ENCODE measurements at regions not wholly inside any gene's neighbourhood (a gene's known extent, or its start where the extent isn't known, plus 50 kb on each side); places are given as distances from the start of the nearest gene placed in this dataset.

- Histone ChIP-seq H3K4me1 (ENCODE audit: insufficient read depth) (no peaks in the 10 kb centered on the region), H4K20me1 (ENCODE audit: insufficient read depth) (no peaks in the 10 kb centered on the region), H2AFZ (no peak overlapping the region), H3K79me2 (ENCODE audit: insufficient read depth) (no peaks in the 10 kb centered on the region), H3K27ac (no peak overlapping the region), H3K36me3 (ENCODE audit: low read depth) (no peaks in the 10 kb centered on the region), H3K27me3 (replicated peaks; ENCODE audit: insufficient read depth) (no peaks in the 10 kb centered on the region; the same call in none of the 2 replicates), H3K4me2 (ENCODE audit: unreplicated experiment) (no peak overlapping the region), H3K9ac (no peak overlapping the region), H3K9me2 (ENCODE audit: insufficient read depth) (no peaks in the 10 kb centered on the region), H3K4me3 (no peak overlapping the region), H3K9me3 (ENCODE audit: low read depth) (no peaks in the 10 kb centered on the region), H3F3A (ENCODE audit: insufficient read depth) (no peaks in the 10 kb centered on the region)
- in situ Hi-C loops (cut with MboI) = no loop called here
- no peak for DNase-seq
- 0 to 8% methylated on average over 1 of the region's 1 CpG for WGBS, 2 experiments (ENCODE audit: low coverage in 1 of 2, low lambda C conversion rate in 2 of 2, missing lambda C conversion rate in 2 of 2)
- TF ChIP-seq EZH2 (IDR thresholded peaks at IDR 0.05; ENCODE audit: insufficient read depth, poor library complexity, severe bottlenecking) (no peak), EZH2phosphoT487 (IDR thresholded peaks at IDR 0.05; ENCODE audit: insufficient read depth, low read depth) (no peak)
These were observed 178.4 kb upstream of the PARP11 start for GRCh38 chr12:4051596-4051995.

GRCh38 chr12:4050340-4050739, 177.1 kb upstream of the PARP11 start:
- no peak overlapping the region for H3K4me3 ChIP-seq
- H3K9me2 ChIP-seq (ENCODE audit: insufficient read depth) = no peaks in the 10 kb centered on the region
- WGBS, 2 experiments (ENCODE audit: low coverage in 1 of 2, low lambda C conversion rate in 2 of 2, missing lambda C conversion rate in 2 of 2) = 45 to 53% methylated on average over 3 of the region's 3 CpGs
- H3K4me1 ChIP-seq (ENCODE audit: insufficient read depth) = no peaks in the 10 kb centered on the region
- H3K79me2 ChIP-seq (ENCODE audit: insufficient read depth) = no peaks in the 10 kb centered on the region
- H2AFZ ChIP-seq = no peak overlapping the region
- H3F3A ChIP-seq (ENCODE audit: insufficient read depth) = no peaks in the 10 kb centered on the region
- in situ Hi-C loops (cut with MboI) = no loop called here
- H4K20me1 ChIP-seq (ENCODE audit: insufficient read depth) = no peaks in the 10 kb centered on the region
- no peak overlapping the region for H3K9ac ChIP-seq
- DNase-seq = no peak
- TF ChIP-seq EZH2phosphoT487 (IDR thresholded peaks at IDR 0.05; ENCODE audit: insufficient read depth, low read depth) (no peak), EZH2 (IDR thresholded peaks at IDR 0.05; ENCODE audit: insufficient read depth, poor library complexity, severe bottlenecking) (no peak)
- H3K4me2 ChIP-seq (ENCODE audit: unreplicated experiment) = no peak overlapping the region
- no peaks in the 10 kb centered on the region for H3K36me3 ChIP-seq (ENCODE audit: low read depth)
- H3K27me3 ChIP-seq (replicated peaks; ENCODE audit: insufficient read depth) = no peaks in the 10 kb centered on the region; the same call in none of the 2 replicates
- H3K27ac ChIP-seq = no peak overlapping the region
- no peaks in the 10 kb centered on the region for H3K9me3 ChIP-seq (ENCODE audit: low read depth)

- Histone ChIP-seq H3K4me1 (ENCODE audit: insufficient read depth) (no peaks in the 10 kb centered on the region), H3F3A (ENCODE audit: insufficient read depth) (no peaks in the 10 kb centered on the region), H3K27ac (no peak overlapping the region), H3K9me3 (ENCODE audit: low read depth) (no peaks in the 10 kb centered on the region), H4K20me1 (ENCODE audit: insufficient read depth) (no peaks in the 10 kb centered on the region), H3K79me2 (ENCODE audit: insufficient read depth) (no peaks in the 10 kb centered on the region), H3K36me3 (ENCODE audit: low read depth) (no peaks in the 10 kb centered on the region), H2AFZ (no peak overlapping the region), H3K9me2 (ENCODE audit: insufficient read depth) (no peaks in the 10 kb centered on the region), H3K9ac (no peak overlapping the region), H3K27me3 (replicated peaks; ENCODE audit: insufficient read depth) (peaks cover under 1% of the 10 kb centered on the region), H3K4me2 (ENCODE audit: unreplicated experiment) (no peak overlapping the region), H3K4me3 (no peak overlapping the region)
- no peak for DNase-seq
- no peak for TF ChIP-seq EZH2phosphoT487 (IDR thresholded peaks at IDR 0.05; ENCODE audit: insufficient read depth, low read depth)
- TF ChIP-seq EZH2 (IDR thresholded peaks at IDR 0.05; ENCODE audit: insufficient read depth, poor library complexity, severe bottlenecking) = no peak
- WGBS, 2 experiments (ENCODE audit: low coverage in 1 of 2, low lambda C conversion rate in 2 of 2, missing lambda C conversion rate in 2 of 2) = 24 to 26% methylated on average over 9 of the region's 9 CpGs
- in situ Hi-C loops (cut with MboI) = loop anchor here (10.0 kb wide), 1 partner anchor 155 kb away; no protein-coding TSS in a partner anchor
These were observed 176.3 kb upstream of the PARP11 start for GRCh38 chr12:4049298-4050080.

- WGBS, 2 experiments (ENCODE audit: low coverage in 1 of 2, low lambda C conversion rate in 2 of 2, missing lambda C conversion rate in 2 of 2) = 31 to 36% methylated on average over 7 of the region's 7 CpGs
- H3K27me3 ChIP-seq (replicated peaks; ENCODE audit: insufficient read depth) = peaks cover 3% of the 10 kb centered on the region
- no peaks in the 10 kb centered on the region for H3F3A ChIP-seq (ENCODE audit: insufficient read depth)
- no peaks in the 10 kb centered on the region for H3K79me2 ChIP-seq (ENCODE audit: insufficient read depth)
- in situ Hi-C loops (cut with MboI) = loop anchor here (10.0 kb wide), 1 partner anchor 153 kb away; no protein-coding TSS in a partner anchor
- no peak overlapping the region for H3K4me2 ChIP-seq (ENCODE audit: unreplicated experiment)
- no peaks in the 10 kb centered on the region for H3K36me3 ChIP-seq (ENCODE audit: low read depth)
- H3K27ac ChIP-seq = no peak overlapping the region
- no peak overlapping the region for H2AFZ ChIP-seq
- H3K9me3 ChIP-seq (ENCODE audit: low read depth) = no peaks in the 10 kb centered on the region
- no peak overlapping the region for H3K4me3 ChIP-seq
- H4K20me1 ChIP-seq (ENCODE audit: insufficient read depth) = no peaks in the 10 kb centered on the region
- H3K9me2 ChIP-seq (ENCODE audit: insufficient read depth) = no peaks in the 10 kb centered on the region
- H3K4me1 ChIP-seq (ENCODE audit: insufficient read depth) = no peaks in the 10 kb centered on the region
- TF ChIP-seq EZH2phosphoT487 (IDR thresholded peaks at IDR 0.05; ENCODE audit: insufficient read depth, low read depth) (no peak), EZH2 (IDR thresholded peaks at IDR 0.05; ENCODE audit: insufficient read depth, poor library complexity, severe bottlenecking) (no peak)
- H3K9ac ChIP-seq = no peak overlapping the region
- no peak for DNase-seq
These were observed 174.2 kb upstream of the PARP11 start for GRCh38 chr12:4047421-4047820.
